K562 (cell line): ENCODE measurements at regions not wholly inside any gene's neighbourhood (a gene's known extent, or its start where the extent isn't known, plus 50 kb on each side); places are given as distances from the start of the nearest gene placed in this dataset.

Source experiments
- ATAC-seq: fragments of 200-7000 bp; cut with Tn5 transposase; 3 replicates; pipeline ENCODE4 v1.9.1; 2020; ENCODE audit warnings: moderate library complexity
- BruUV-seq: library from RNA; stranded (reverse); fragments of 400-500 nt; replicated peaks from 2 replicates; lab custom pipeline; 2021; lab: Mats Ljungman, UMichigan
- CTCF ChIA-PET: fragments of 300-600 bp; formaldehyde crosslinking; extraction: SDS; loops from one replicate; lab custom pipeline; 2021; ENCODE audit warnings: low intra/inter-chr PET ratio; lab: Yijun Ruan, JAX
- POLR2A ChIA-PET: fragments of 300-600, 350-650 bp; sonication (Branson Sonifier 250); formaldehyde crosslinking; extraction: SDS; loops from one replicate; lab custom pipeline; 2021; ENCODE audit warnings: antibody characterized with exemption, inconsistent platforms; lab: Yijun Ruan, JAX
- DNase-seq, 4 experiments: peaks; one replicate each; pipeline versions ENCODE4 v3.0.0 to v3.0.0-alpha.2; 2011 to 2018; ENCODE audit warnings: low spot score in 3 of 4, mixed read lengths in 3 of 4; ENCODE audit errors: extremely low read depth in 1 of 4
- FAIRE-seq: peaks from 2 replicates; lab custom pipeline; 2011; peaks lifted over from hg19 to GRCh38; lab: Jason Lieb, UNC
- H2AFZ ChIP-seq: 2 replicates; pipeline ENCODE4 v1.6.0; 2011; ENCODE audit warnings: low read depth, low read length, control low read depth, inconsistent platforms
- H3K27ac ChIP-seq: fragments of 200-600 bp; 3 replicates; pipeline ENCODE4 v1.8.0; 2011; ENCODE audit warnings: low read depth, mild to moderate bottlenecking, control low read depth, inconsistent platforms, low read length, moderate library complexity, mixed read lengths; ENCODE audit errors: extremely low read depth
- H3K27me3 ChIP-seq, 2 experiments: fragments of 300-600 bp in 1 of 2; 2 replicates in 1 of 2; 3 replicates in 1 of 2; pipeline versions ENCODE4 v1.6.0 to v1.8.0; 2011; ENCODE audit warnings: inconsistent platforms in 2 of 2, low read length in 2 of 2, mild to moderate bottlenecking in 1 of 2, mixed read lengths in 1 of 2, moderate library complexity in 1 of 2; ENCODE audit not compliant: control insufficient read depth in 2 of 2, insufficient read depth in 2 of 2
- H3K36me3 ChIP-seq: fragments of 300-600 bp; 3 replicates; pipeline ENCODE4 v1.8.0; 2011; ENCODE audit warnings: mild to moderate bottlenecking, low read length, inconsistent platforms; ENCODE audit not compliant: control insufficient read depth, insufficient read depth
- H3K4me1 ChIP-seq, 2 experiments: fragments of 200-600 bp in 1 of 2; replicated peaks in 1 of 2; 2 replicates in 1 of 2; 3 replicates in 1 of 2; pipeline versions ENCODE4 v1.5.1 to v1.8.0; 2011; ENCODE audit warnings: inconsistent platforms in 2 of 2, low read length in 2 of 2, mild to moderate bottlenecking in 1 of 2, mixed read lengths in 1 of 2, moderate library complexity in 1 of 2; ENCODE audit not compliant: control insufficient read depth in 2 of 2, insufficient read depth in 2 of 2
- H3K4me2 ChIP-seq: 2 replicates; pipeline ENCODE4 v1.6.1; 2011; ENCODE audit warnings: low read length, control low read depth, inconsistent platforms, mixed read lengths; ENCODE audit not compliant: insufficient read depth
- H3K4me3 ChIP-seq: fragments of 200-600 bp; sonication (generic), shearing (Covaris generic); 2 replicates; pipeline ENCODE4 v1.5.1; 2016; ENCODE audit warnings: control low read depth, inconsistent platforms
- H3K79me2 ChIP-seq: fragments of 200-600 bp; 3 replicates; pipeline ENCODE4 v1.8.0; 2011; ENCODE audit warnings: low read length, inconsistent platforms; ENCODE audit not compliant: control insufficient read depth, insufficient read depth
- H3K9ac ChIP-seq, 2 experiments: 2 replicates each; pipeline versions ENCODE4 v1.6.0 to v1.6.1; 2011; ENCODE audit warnings: low read depth in 2 of 2, low read length in 2 of 2, control low read depth in 1 of 2, inconsistent platforms in 1 of 2, mild to moderate bottlenecking in 1 of 2, mixed read lengths in 1 of 2; ENCODE audit not compliant: insufficient read depth in 1 of 2
- H3K9me1 ChIP-seq: one replicate; pipeline ENCODE4 v1.6.0; 2011; ENCODE audit warnings: inconsistent platforms, mild to moderate bottlenecking, low read length, moderate library complexity; ENCODE audit not compliant: control insufficient read depth, insufficient read depth
- H3K9me3 ChIP-seq: replicated peaks from 2 replicates; pipeline ENCODE4 v1.5.1; 2011; ENCODE audit warnings: low read depth, low read length, inconsistent platforms; ENCODE audit not compliant: control insufficient read depth, insufficient read depth
- H4K20me1 ChIP-seq: replicated peaks from 2 replicates; pipeline ENCODE4 v1.6.1; 2011; ENCODE audit warnings: low read length, inconsistent platforms, mixed read lengths; ENCODE audit not compliant: control insufficient read depth, insufficient read depth
- ARID3A ChIP-seq: IDR thresholded peaks from 2 replicates; pipeline ENCODE4 v1.6.1; 2012; ENCODE audit warnings: low read depth, low read length, improper control_type of control experiment, borderline replicate concordance
- BCL6 ChIP-seq: fragments of 250-450 bp; sonication (Bioruptor Pico); IDR thresholded peaks from 2 replicates; pipeline ENCODE4 v1.4.0; 2020
- CTBP1 ChIP-seq: fragments of 450-650 bp; IDR thresholded peaks from 2 replicates; pipeline ENCODE4 v1.6.1; 2016; ENCODE audit warnings: borderline replicate concordance
- E2F4 ChIP-seq: sonication (generic); formaldehyde crosslinking; IDR thresholded peaks from 2 replicates; pipeline ENCODE4 v1.8.0; 2022; ENCODE audit warnings: mild to moderate bottlenecking, low read depth, missing genetic modification reagents
- GABPA ChIP-seq: fragments of 200-800 bp; sonication (Bioruptor generic); conservative IDR thresholded peaks from 2 replicates; pipeline ENCODE4 v1.6.1; 2016; ENCODE audit warnings: low read depth, missing genetic modification characterization, missing compliant biosample characterization
- HNRNPLL ChIP-seq: fragments of 200-400 bp; formaldehyde crosslinking; IDR thresholded peaks from 2 replicates; pipeline ENCODE4 v1.6.1; 2017; ENCODE audit warnings: low read length, low read depth, mild to moderate bottlenecking; ENCODE audit not compliant: poor library complexity, severe bottlenecking
- IFI16 ChIP-seq: fragments of 250-450 bp; sonication (Bioruptor Pico); IDR thresholded peaks from 2 replicates; pipeline ENCODE4 v2.1.2; 2022; ENCODE audit warnings: mild to moderate bottlenecking, inconsistent platforms
- LCOR ChIP-seq: sonication (generic); formaldehyde crosslinking; IDR thresholded peaks from 2 replicates; pipeline ENCODE4 v1.8.0; 2022; ENCODE audit warnings: mild to moderate bottlenecking, missing genetic modification reagents
- MTF1 ChIP-seq: fragments of 250-450 bp; sonication (Bioruptor Pico); IDR thresholded peaks from 2 replicates; pipeline ENCODE4 v1.9.0; 2021; ENCODE audit warnings: moderate library complexity, mild to moderate bottlenecking, inconsistent platforms, borderline replicate concordance
- NRF1 ChIP-seq, 2 experiments: fragments of 450-650 bp; IDR thresholded peaks in 1 of 2; conservative IDR thresholded peaks in 1 of 2; 2 replicates each; pipeline ENCODE4 v1.6.1; 2014; ENCODE audit warnings: mild to moderate bottlenecking in 2 of 2
- PHB ChIP-seq: fragments of 250-450 bp; sonication (Bioruptor Pico); IDR thresholded peaks from 2 replicates; pipeline ENCODE4 v1.5.0; 2021
- POLR2H ChIP-seq: IDR thresholded peaks from 2 replicates; pipeline ENCODE4 v1.6.1; 2016; ENCODE audit warnings: missing genetic modification characterization, low read depth, mild to moderate bottlenecking, control low read depth, missing compliant biosample characterization, moderate library complexity
- RBM14 ChIP-seq: fragments of 200-400 bp; formaldehyde crosslinking; IDR thresholded peaks from 2 replicates; pipeline ENCODE4 v1.6.1; 2018; ENCODE audit warnings: low read depth, mild to moderate bottlenecking, low read length, moderate library complexity, borderline replicate concordance; ENCODE audit not compliant: insufficient read depth
- ZNF134 ChIP-seq: fragments of 250-450 bp; sonication (Bioruptor Pico); conservative IDR thresholded peaks from 2 replicates; pipeline ENCODE4 v1.4.0; 2020
- ZNF253 ChIP-seq: fragments of 250-450 bp; sonication (Bioruptor Pico); conservative IDR thresholded peaks from 2 replicates; pipeline ENCODE4 v1.6.1; 2021; ENCODE audit warnings: mild to moderate bottlenecking
- ZNF586 ChIP-seq: fragments of 450-650 bp; formaldehyde crosslinking; conservative IDR thresholded peaks from 2 replicates; pipeline ENCODE4 v1.4.0; 2020; ENCODE audit warnings: mild to moderate bottlenecking, moderate library complexity
- ZNF589 ChIP-seq: fragments of 200-800 bp; sonication (Bioruptor generic); IDR thresholded peaks from 2 replicates; pipeline ENCODE4 v1.6.1; 2016; ENCODE audit warnings: low read depth, missing genetic modification characterization, missing compliant biosample characterization
- WGBS: fragments of 100-300 bp; shearing (Covaris generic); methylation state at CpG from one replicate; pipeline ENCODE4 v1.1.6; 2016; ENCODE audit warnings: low coverage, mixed read lengths; ENCODE audit not compliant: insufficient coverage; ENCODE audit errors: missing lambda C conversion rate; 5-methylcytosine and 5-hydroxymethylcytosine counted together
- in situ Hi-C: fragments of 300-500 bp; cut with MboI; formaldehyde crosslinking; loops from 4 replicates; pipeline ENCODE4 v1.15.0; 2018; ENCODE audit warnings: inconsistent platforms, mixed read lengths
- intact Hi-C: fragments of 100-400 bp; cut with micrococcal nuclease; formaldehyde crosslinking; loops from 2 replicates; pipeline ENCODE4 v1.14.2; 2022

GRCh38 chr6:169045486-169045885 is 208.2 kb downstream of the THBS2 start:
- Histone ChIP-seq H3K9me3 (no peaks in the 10 kb centered on the region), H3K27ac (no peak overlapping the region), H3K36me3 (no peaks in the 10 kb centered on the region), H3K79me2 (no peaks in the 10 kb centered on the region), H2AFZ (no peak overlapping the region), H3K9me1 (no peaks in the 10 kb centered on the region), H4K20me1 (0 out of 2 replicates have a peak, but pooled peaks cover 8% of the 10 kb centered on the region), H3K9ac (no peak overlapping the region), H3K4me2 (no peak overlapping the region), H3K27me3 (peaks cover 0 to 40% of the 10 kb centered on the region in 2 experiments; a peak in 3 of 5 replicates), H3K4me3 (no peak overlapping the region), H3K4me1 (no peaks in the 10 kb centered on the region)
- ATAC-seq (no peak), FAIRE-seq (no peak), DNase-seq (no peak)
- intact Hi-C loops = no loop called here
- in situ Hi-C loops = no loop called here
- TF ChIP-seq ZNF586 (CRISPR knock-in tag) (no peak), ZNF134 (no peak), ARID3A (no peak), E2F4 (CRISPR knock-in tag) (no peak), LCOR (no peak), NRF1 (conservative IDR thresholded peaks at IDR 0.05 in 1 of 2, IDR thresholded peaks at IDR 0.05 in 1 of 2) (no peak), ZNF589 (CRISPR knock-in tag) (no peak), PHB (CRISPR knock-in tag) (no peak), IFI16 (CRISPR knock-in tag) (no peak), MTF1 (CRISPR knock-in tag) (no peak), ZNF253 (CRISPR knock-in tag) (no peak), POLR2H (tag) (no peak), BCL6 (CRISPR knock-in tag) (no peak), HNRNPLL (no peak), GABPA (tag) (no peak), RBM14 (no peak), CTBP1 (no peak)
- POLR2A ChIA-PET = no interaction called here
- CTCF ChIA-PET = no interaction called here
- WGBS = 1% methylated on average over 5 of the region's 5 CpGs
- BruUV-seq = no TSS peak
